IMR-90 (cell line): ENCODE measurements at regions not wholly inside any gene's neighbourhood (a gene's known extent, or its start where the extent isn't known, plus 50 kb on each side); places are given as distances from the start of the nearest gene placed in this dataset.

Source experiments
- ATAC-seq: fragments of 200-7000 bp; cut with Tn5 transposase; 2 replicates; pipeline ENCODE4 v1.9.1; 2020; ENCODE audit warnings: low read depth, mild to moderate bottlenecking, moderate library complexity
- BruUV-seq: library from RNA; stranded (reverse); fragments of 400-500 nt; replicated peaks from 2 replicates; lab custom pipeline; 2021; lab: Mats Ljungman, UMichigan
- CTCF ChIA-PET: fragments of 300-600 bp; formaldehyde crosslinking; extraction: SDS; loops from one replicate; lab custom pipeline; 2021; ENCODE audit warnings: antibody characterized with exemption; lab: Yijun Ruan, JAX
- POLR2A ChIA-PET: fragments of 300-600 bp; sonication (Branson Sonifier 250); formaldehyde crosslinking; loops from one replicate; lab custom pipeline; 2022; ENCODE audit warnings: antibody characterized with exemption; ENCODE audit not compliant: unreplicated experiment; lab: Charles Lee
- DNase-seq: peaks from one replicate; pipeline ENCODE4 v3.0.0; 2013
- H2AFZ ChIP-seq: replicated peaks from 2 replicates; pipeline ENCODE3; 2013; ENCODE audit warnings: low read length, mild to moderate bottlenecking; ENCODE audit not compliant: poor library complexity
- H2AK5ac ChIP-seq: 2 replicates; pipeline ENCODE4 v1.6.1; 2013; ENCODE audit warnings: low read depth, low read length, inconsistent platforms
- H2AK9ac ChIP-seq: replicated peaks from 2 replicates; pipeline ENCODE3; 2013; ENCODE audit warnings: mild to moderate bottlenecking, low read depth, low read length, moderate library complexity; ENCODE audit not compliant: poor library complexity
- H2BK120ac ChIP-seq: 2 replicates; pipeline ENCODE4 v1.6.1; 2013; ENCODE audit warnings: low read depth, low read length, inconsistent platforms
- H2BK15ac ChIP-seq: 3 replicates; pipeline ENCODE4 v1.6.1; 2013; ENCODE audit warnings: low read depth, low read length, inconsistent platforms
- H2BK20ac ChIP-seq: 2 replicates; pipeline ENCODE4 v1.6.1; 2013; ENCODE audit warnings: low read depth, mild to moderate bottlenecking, inconsistent platforms, low read length, moderate library complexity
- H2BK5ac ChIP-seq: 2 replicates; pipeline ENCODE4 v1.6.1; 2013; ENCODE audit warnings: mild to moderate bottlenecking, low read depth, low read length, inconsistent platforms; ENCODE audit not compliant: poor library complexity, severe bottlenecking
- H3K14ac ChIP-seq: replicated peaks from 2 replicates; pipeline ENCODE4 v1.6.1; 2013; ENCODE audit warnings: low read depth, low read length, inconsistent platforms
- H3K18ac ChIP-seq: 2 replicates; pipeline ENCODE4 v1.6.1; 2013; ENCODE audit warnings: low read depth, low read length, control low read depth
- H3K23ac ChIP-seq: 2 replicates; pipeline ENCODE4 v1.6.1; 2013; ENCODE audit warnings: low read depth, low read length, inconsistent platforms
- H3K27ac ChIP-seq: 2 replicates; pipeline ENCODE4 v1.5.1; 2013; ENCODE audit warnings: mild to moderate bottlenecking, control low read depth, low read length; ENCODE audit not compliant: insufficient read depth
- H3K27me3 ChIP-seq: 2 replicates; pipeline ENCODE4 v1.6.1; 2013; ENCODE audit warnings: low read length; ENCODE audit not compliant: control insufficient read depth, insufficient read depth
- H3K36me3 ChIP-seq: 2 replicates; pipeline ENCODE4 v1.6.1; 2013; ENCODE audit warnings: low read length, mixed read lengths; ENCODE audit not compliant: control insufficient read depth, insufficient read depth
- H3K4ac ChIP-seq: 2 replicates; pipeline ENCODE4 v1.6.1; 2013; ENCODE audit warnings: low read depth, low read length, inconsistent platforms
- H3K4me1 ChIP-seq: 2 replicates; pipeline ENCODE4 v1.6.1; 2013; ENCODE audit warnings: low read length, mixed read lengths; ENCODE audit not compliant: control insufficient read depth, insufficient read depth
- H3K4me2 ChIP-seq: 2 replicates; pipeline ENCODE4 v1.6.1; 2013; ENCODE audit warnings: low read depth, mild to moderate bottlenecking, control low read depth, low read length, moderate library complexity
- H3K4me3 ChIP-seq: 2 replicates; pipeline ENCODE4 v1.5.1; 2013; ENCODE audit warnings: low read depth, mild to moderate bottlenecking, control low read depth, low read length, moderate library complexity; ENCODE audit not compliant: insufficient read depth
- H3K56ac ChIP-seq: 2 replicates; pipeline ENCODE4 v1.6.1; 2013; ENCODE audit warnings: low read length, inconsistent platforms; ENCODE audit not compliant: insufficient read depth; ENCODE audit errors: extremely low read depth
- H3K79me1 ChIP-seq, 2 experiments: 2 replicates each; pipeline ENCODE4 v1.6.1; 2013; ENCODE audit warnings: low read length in 2 of 2, inconsistent platforms in 1 of 2, low read depth in 1 of 2
- H3K9ac ChIP-seq: 2 replicates; pipeline ENCODE4 v1.6.1; 2013; ENCODE audit warnings: low read depth, low read length, control low read depth
- H3K9me1 ChIP-seq: 2 replicates; pipeline ENCODE4 v1.6.1; 2013; ENCODE audit warnings: low read length, inconsistent platforms; ENCODE audit not compliant: insufficient read depth
- H3K9me3 ChIP-seq: 2 replicates; pipeline ENCODE4 v1.6.1; 2013; ENCODE audit warnings: low read length; ENCODE audit not compliant: control insufficient read depth, insufficient read depth
- H4K20me1 ChIP-seq: 2 replicates; pipeline ENCODE4 v1.6.1; 2013; ENCODE audit warnings: low read length, inconsistent platforms; ENCODE audit not compliant: insufficient read depth
- H4K5ac ChIP-seq: 2 replicates; pipeline ENCODE4 v1.6.1; 2013; ENCODE audit warnings: mild to moderate bottlenecking, low read depth, low read length, control low read depth
- H4K8ac ChIP-seq, 2 experiments: 2 replicates each; pipeline ENCODE4 v1.6.1; 2013; ENCODE audit warnings: low read depth in 2 of 2, low read length in 2 of 2, control low read depth in 1 of 2, inconsistent platforms in 1 of 2
- H4K91ac ChIP-seq: 2 replicates; pipeline ENCODE4 v1.6.1; 2013; ENCODE audit warnings: low read depth, low read length, inconsistent platforms; ENCODE audit not compliant: insufficient read depth
- BHLHE40 ChIP-seq: fragments of 150-350 bp; IDR thresholded peaks from 2 replicates; pipeline ENCODE4 v1.6.1; 2016; ENCODE audit warnings: mild to moderate bottlenecking, low read depth, low read length
- CEBPB ChIP-seq: IDR thresholded peaks from 2 replicates; pipeline ENCODE4 v1.6.1; 2012; ENCODE audit warnings: low read depth, low read length, improper control_type of control experiment
- CHD1 ChIP-seq: IDR thresholded peaks from 2 replicates; pipeline ENCODE4 v1.6.1; 2012; ENCODE audit warnings: low read depth, low read length, improper control_type of control experiment
- CTCF ChIP-seq: conservative IDR thresholded peaks from 2 replicates; pipeline ENCODE4 v1.5.1; 2012; ENCODE audit warnings: mild to moderate bottlenecking, low read depth, low read length, improper control_type of control experiment
- ELK1 ChIP-seq: fragments of 150-350 bp; IDR thresholded peaks from 2 replicates; pipeline ENCODE4 v1.6.1; 2016; ENCODE audit warnings: low read depth, mild to moderate bottlenecking, low read length, moderate library complexity, borderline replicate concordance
- FOS ChIP-seq: fragments of 150-350 bp; IDR thresholded peaks from 2 replicates; pipeline ENCODE4 v1.6.1; 2016; ENCODE audit warnings: low read depth, low read length
- MAFK ChIP-seq: IDR thresholded peaks from 2 replicates; pipeline ENCODE4 v1.6.1; 2012; ENCODE audit warnings: low read depth, low read length, improper control_type of control experiment
- MAZ ChIP-seq: IDR thresholded peaks from 2 replicates; pipeline ENCODE4 v1.6.1; 2012; ENCODE audit warnings: low read depth, mild to moderate bottlenecking, low read length, improper control_type of control experiment, moderate library complexity, borderline replicate concordance
- MXI1 ChIP-seq: IDR thresholded peaks from 2 replicates; pipeline ENCODE4 v1.6.1; 2012; ENCODE audit warnings: low read depth, mild to moderate bottlenecking, low read length, moderate library complexity, borderline replicate concordance
- NFE2L2 ChIP-seq: fragments of 150-350 bp; IDR thresholded peaks from 2 replicates; pipeline ENCODE4 v1.6.1; 2016; ENCODE audit warnings: low read depth, mild to moderate bottlenecking, low read length
- POLR2A ChIP-seq: IDR thresholded peaks from 2 replicates; pipeline ENCODE4 v1.6.1; 2012; ENCODE audit warnings: mild to moderate bottlenecking, low read depth, low read length
- RAD21 ChIP-seq: IDR thresholded peaks from 2 replicates; pipeline ENCODE4 v1.6.1; 2012; ENCODE audit warnings: low read length, improper control_type of control experiment
- RCOR1 ChIP-seq: IDR thresholded peaks from 2 replicates; pipeline ENCODE4 v1.6.1; 2012; ENCODE audit warnings: mild to moderate bottlenecking, low read length, improper control_type of control experiment; ENCODE audit not compliant: insufficient replicate concordance
- RFX5 ChIP-seq: IDR thresholded peaks from 2 replicates; pipeline ENCODE4 v1.8.0; 2012; ENCODE audit warnings: low read depth, mild to moderate bottlenecking, low read length, moderate library complexity
- SMC3 ChIP-seq: fragments of 150-350 bp; IDR thresholded peaks from 2 replicates; pipeline ENCODE4 v1.6.1; 2016; ENCODE audit warnings: low read depth, mild to moderate bottlenecking, antibody characterized with exemption, low read length, moderate library complexity
- USF2 ChIP-seq: fragments of 150-350 bp; IDR thresholded peaks from 2 replicates; pipeline ENCODE4 v1.6.1; 2017; ENCODE audit warnings: mild to moderate bottlenecking, antibody characterized with exemption, low read length, low read depth
- WGBS, 2 experiments: methylation state at CpG; one replicate each; pipeline versions ENCODE4 v1.1.5 to v1.1.7; 2013; ENCODE audit warnings: missing lambda C conversion rate in 2 of 2; ENCODE audit not compliant: insufficient read length in 1 of 2; ENCODE audit errors: extremely low coverage in 2 of 2; 5-methylcytosine and 5-hydroxymethylcytosine counted together
- dilution Hi-C: fragments of 300-500 bp; cut with HindIII; formaldehyde crosslinking; loops from one replicate; pipeline ENCODE4 v1.14.3; 2018; ENCODE audit warnings: low sequenced_read_pairs; ENCODE audit not compliant: unreplicated experiment
- in situ Hi-C: fragments of 300-500 bp; cut with MboI; formaldehyde crosslinking; loops from 3 replicates; pipeline ENCODE4 v1.14.3; 2019; ENCODE audit warnings: low sequenced_read_pairs, inconsistent platforms, mixed read lengths
- intact Hi-C: fragments of 100-400 bp; cut with micrococcal nuclease; formaldehyde crosslinking; loops from 2 replicates; pipeline ENCODE4 v1.10.0; 2022

- Histone ChIP-seq H3K23ac (no peak overlapping the region), H4K20me1 (no peaks in the 10 kb centered on the region), H2AK9ac (no peak overlapping the region), H2BK15ac (no peak overlapping the region), H4K5ac (no peak overlapping the region), H3K27me3 (no peaks in the 10 kb centered on the region), H3K4ac (no peak overlapping the region), H2BK120ac (no peak overlapping the region), H3K4me2 (no peak overlapping the region), H3K79me1 (no peaks in the 10 kb centered on the region), H2BK20ac (no peak overlapping the region), H3K4me1 (no peaks in the 10 kb centered on the region), H4K91ac (no peak overlapping the region), H3K9me3 (no peaks in the 10 kb centered on the region), H3K56ac (no peak overlapping the region), H3K27ac (no peak overlapping the region), H3K18ac (no peak overlapping the region), H3K9me1 (no peaks in the 10 kb centered on the region), H4K8ac (no peak overlapping the region), H2BK5ac (no peak overlapping the region), H2AK5ac (no peak overlapping the region), H3K36me3 (no peaks in the 10 kb centered on the region), H3K14ac (no peak overlapping the region), H3K9ac (no peak overlapping the region), H3K4me3 (no peak overlapping the region), H2AFZ (no peak overlapping the region)
- DNase-seq (no peak), ATAC-seq (no peak)
- POLR2A ChIA-PET = no interaction called here
- in situ Hi-C loops (no loop called here), intact Hi-C loops (no loop called here), dilution Hi-C loops (no loop called here)
- TF ChIP-seq RCOR1 (no peak), USF2 (no peak), CHD1 (no peak), CTCF (no peak), MXI1 (no peak), ELK1 (no peak), MAFK (no peak), MAZ (no peak), CEBPB (no peak), SMC3 (no peak), BHLHE40 (no peak), RFX5 (no peak), POLR2A (no peak), RAD21 (no peak), NFE2L2 (no peak), FOS (no peak)
- BruUV-seq = no TSS peak
- WGBS, 2 experiments = no CpG with 5 or more reads among the region's 2 CpGs
- CTCF ChIA-PET = interaction anchor here (0.6 kb wide), 1 partner anchor 213 kb away, joined by 3 read pairs; no protein-coding TSS in a partner anchor
Measured at GRCh38 chr13:74929436-74929835, 552.5 kb downstream of the TBC1D4 start.
